ENCODE measurements at regions not wholly inside any gene's neighbourhood (a gene's known extent, or its start where the extent isn't known, plus 50 kb on each side); places are given as distances from the start of the nearest gene placed in this dataset.
"Not testable (repeated sequence)": the region's sequence is repeated elsewhere in the genome, so short reads cannot be mapped to it uniquely, and the experiment has no call there.

DNA sequence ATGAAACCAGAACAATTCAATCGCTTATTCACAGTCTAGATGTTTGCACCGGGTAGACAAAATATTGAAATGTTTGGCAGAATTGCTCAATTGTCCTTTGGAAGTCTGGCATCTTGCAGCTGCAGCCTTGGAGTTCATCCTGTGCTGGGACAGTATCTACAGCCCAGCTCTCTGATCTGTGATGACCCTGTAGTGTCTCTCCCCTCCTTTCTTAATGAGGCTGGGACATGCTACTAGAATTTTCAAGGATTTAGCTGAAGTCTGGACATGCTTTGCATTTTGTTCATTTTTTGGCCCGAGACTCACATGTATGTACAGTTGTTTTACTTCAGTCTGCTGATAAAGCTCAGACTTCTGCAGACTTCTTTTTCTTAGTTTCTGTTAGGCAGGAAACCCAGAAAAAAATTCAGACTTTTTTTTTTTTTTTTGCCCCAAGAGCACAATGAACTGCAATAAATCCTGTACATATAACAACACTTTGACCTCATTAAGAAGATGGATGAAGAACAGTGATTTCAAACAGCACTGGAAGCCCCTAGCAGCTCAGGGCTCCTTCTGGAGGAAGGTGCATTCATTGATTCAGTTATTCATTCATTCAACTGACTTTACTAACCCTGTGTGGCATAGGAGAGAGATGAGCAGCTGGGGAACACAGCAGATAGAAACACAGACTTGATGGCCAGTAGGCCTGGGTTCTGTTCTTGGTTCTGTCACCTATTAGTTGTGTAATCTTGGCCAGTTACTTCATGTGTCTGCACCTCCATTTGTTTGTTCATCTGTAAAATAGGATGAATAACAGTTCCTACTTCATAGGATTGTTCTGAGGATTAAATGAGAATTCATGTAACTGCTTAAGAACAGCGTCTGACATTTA is 210.0 kb downstream of the MAP2K4 start:
- DNase-seq (ENCODE audit: low spot score), result no peak
- no peak for TF ChIP-seq CTCF (IDR thresholded peaks at IDR 0.05; ENCODE audit: extremely low read depth, insufficient read depth, missing control alignments)
- in situ Hi-C loops (cut with MboI; ENCODE audit: low pct_unique_long_range_greater_than_20kb, low sequenced_read_pairs, unreplicated experiment), result no loop called here

- TF ChIP-seq CTCF (IDR thresholded peaks at IDR 0.05; ENCODE audit: extremely low read depth, insufficient read depth, missing control alignments), result no peak
- in situ Hi-C loops (cut with MboI; ENCODE audit: low pct_unique_long_range_greater_than_20kb, low sequenced_read_pairs, unreplicated experiment), result no loop called here
- DNase-seq (ENCODE audit: low spot score), result no peak
Observed at GRCh38 chr17:12231355-12231682, 210.6 kb downstream of the MAP2K4 start.

- DNase-seq (ENCODE audit: low spot score); in situ Hi-C loops (cut with MboI; ENCODE audit: low pct_unique_long_range_greater_than_20kb, low sequenced_read_pairs, unreplicated experiment): not testable (repeated sequence)
Observed at GRCh38 chr17:12239021-12239420, 218.3 kb downstream of the MAP2K4 start.

GRCh38 chr17:12242345-12242954 is 221.8 kb downstream of the MAP2K4 start:
- DNase-seq (ENCODE audit: low spot score), result no peak
- no peak for TF ChIP-seq CTCF (IDR thresholded peaks at IDR 0.05; ENCODE audit: extremely low read depth, insufficient read depth, missing control alignments)
- in situ Hi-C loops (cut with MboI; ENCODE audit: low pct_unique_long_range_greater_than_20kb, low sequenced_read_pairs, unreplicated experiment), result no loop called here

DNA sequence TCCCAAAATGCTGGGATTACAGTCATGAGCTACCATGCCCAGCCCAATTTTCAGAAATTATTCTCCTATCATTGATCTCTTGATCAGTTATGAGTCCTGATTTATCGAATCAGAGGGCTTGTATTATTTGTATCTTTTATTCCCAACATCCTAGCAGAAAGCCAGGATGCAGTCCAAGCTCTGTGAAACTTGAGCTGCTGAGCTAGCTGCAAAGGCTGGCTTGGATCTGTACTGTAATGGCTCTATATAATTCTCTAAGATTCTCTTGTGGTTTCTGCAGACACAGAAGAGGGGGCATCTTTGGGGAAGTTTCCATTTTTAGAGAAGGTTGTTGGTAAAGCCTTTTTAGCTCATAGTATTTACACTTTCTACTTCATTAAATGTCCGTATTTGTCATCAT is 227.1 kb downstream of the MAP2K4 start:
- TF ChIP-seq CTCF (IDR thresholded peaks at IDR 0.05; ENCODE audit: extremely low read depth, insufficient read depth, missing control alignments), result no peak
- DNase-seq (ENCODE audit: low spot score), result no peak
- in situ Hi-C loops (cut with MboI; ENCODE audit: low pct_unique_long_range_greater_than_20kb, low sequenced_read_pairs, unreplicated experiment), result no loop called here

- in situ Hi-C loops (cut with MboI; ENCODE audit: low pct_unique_long_range_greater_than_20kb, low sequenced_read_pairs, unreplicated experiment), result loop anchor here (25.0 kb wide), 1 partner anchor 761 kb away; the partner anchor contains the start of gene ELAC2
- no peak for DNase-seq (ENCODE audit: low spot score)
- no peak for TF ChIP-seq CTCF (IDR thresholded peaks at IDR 0.05; ENCODE audit: extremely low read depth, insufficient read depth, missing control alignments)
Observed at GRCh38 chr17:12250973-12251372, 230.3 kb downstream of the MAP2K4 start.

DNA sequence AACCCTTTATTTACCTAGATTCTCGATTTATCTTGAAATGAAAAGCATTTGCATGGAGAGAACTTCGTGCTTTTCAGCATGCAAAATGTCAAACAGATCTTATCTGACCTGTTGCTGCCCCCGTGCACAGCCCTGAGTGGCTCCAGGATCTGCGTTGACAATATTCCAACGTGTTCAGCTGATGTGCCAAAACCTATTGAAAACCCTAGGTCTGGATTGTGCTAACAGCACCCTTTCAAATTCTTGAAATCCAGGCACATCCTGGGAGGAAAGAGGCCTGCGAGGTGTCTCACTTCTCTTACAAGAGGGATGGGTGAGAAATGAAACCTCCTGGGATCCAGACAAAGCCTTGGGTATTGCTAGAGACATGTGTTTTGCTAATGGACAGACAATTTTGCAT is 231.8 kb downstream of the MAP2K4 start:
- TF ChIP-seq CTCF (IDR thresholded peaks at IDR 0.05; ENCODE audit: extremely low read depth, insufficient read depth, missing control alignments), result no peak
- no peak for DNase-seq (ENCODE audit: low spot score)
- in situ Hi-C loops (cut with MboI; ENCODE audit: low pct_unique_long_range_greater_than_20kb, low sequenced_read_pairs, unreplicated experiment), result loop anchor here (25.0 kb wide), 1 partner anchor 760 kb away; the partner anchor contains the start of gene ELAC2
